LHCN-M2 (cell line): ENCODE measurements at regions not wholly inside any gene's neighbourhood (a gene's known extent, or its start where the extent isn't known, plus 50 kb on each side); places are given as distances from the start of the nearest gene placed in this dataset.

Source experiments
- DNase-seq: peaks from one replicate; pipeline ENCODE4 v3.0.0-alpha.2; 2012; ENCODE audit warnings: low read depth

DNA sequence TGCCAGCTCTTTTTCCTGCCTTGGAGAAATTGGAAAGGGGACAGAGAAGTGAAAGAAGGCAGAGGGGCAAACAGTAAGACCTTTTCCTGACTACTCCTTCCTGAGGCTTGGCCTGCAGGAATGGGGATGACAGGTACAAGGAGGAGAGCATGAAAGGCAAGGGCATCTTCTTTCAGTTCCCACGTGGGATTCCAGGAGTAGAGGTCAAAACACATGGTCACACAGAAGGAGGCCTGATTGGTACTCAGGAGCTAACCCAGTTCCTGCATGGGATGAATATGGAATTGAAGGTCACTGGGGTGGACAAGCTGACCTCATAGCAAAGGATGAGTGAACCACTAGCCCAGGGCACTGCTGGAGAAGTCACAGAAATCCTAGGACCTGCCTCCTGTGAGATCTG, 112.5 kb upstream of the ZNF366 start:
- DNase-seq = no peak

DNA sequence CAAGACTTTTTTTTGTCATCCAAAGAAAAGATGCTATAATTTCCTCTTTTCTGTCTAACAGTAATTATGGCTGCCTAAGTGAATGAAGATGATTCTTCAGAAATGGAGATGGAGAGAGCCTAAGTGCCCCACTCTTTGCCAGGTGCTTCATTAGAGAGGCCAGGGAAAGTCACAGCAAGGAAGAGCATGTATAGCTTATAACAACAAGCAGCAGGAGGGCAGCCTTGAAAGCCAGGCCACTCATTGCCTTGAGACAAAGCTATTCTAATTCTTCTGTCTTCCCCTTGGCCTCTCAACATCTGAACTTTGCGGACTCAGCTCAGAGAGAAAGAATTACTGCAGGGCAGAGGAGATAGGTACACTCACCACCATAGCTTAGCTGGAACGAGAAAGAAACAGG, 112.0 kb upstream of the ZNF366 start:
- DNase-seq = no peak

GRCh38 chr5:72618708-72619107, 111.5 kb upstream of the ZNF366 start:
- DNase-seq = peak; percentile 88

DNA sequence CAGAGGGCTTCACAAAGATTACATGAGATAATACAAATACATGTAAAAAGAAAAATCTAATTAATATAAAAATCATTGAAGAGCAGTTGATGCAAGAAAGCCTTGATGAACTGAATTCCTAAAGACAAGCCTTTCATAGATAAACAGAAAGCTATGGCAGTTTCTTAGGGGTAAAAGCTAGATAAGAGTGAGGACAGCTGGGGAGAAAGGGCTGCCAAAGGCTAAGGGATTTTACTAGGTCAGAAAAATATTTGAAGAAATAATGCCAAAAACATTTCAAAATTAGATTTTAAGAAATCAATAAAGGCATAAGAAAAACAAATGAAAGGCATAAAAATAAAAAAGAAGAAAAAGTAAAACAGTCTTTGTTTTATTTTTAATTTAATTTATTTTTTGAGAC, 107.9 kb upstream of the ZNF366 start:
- DNase-seq = no peak

DNA sequence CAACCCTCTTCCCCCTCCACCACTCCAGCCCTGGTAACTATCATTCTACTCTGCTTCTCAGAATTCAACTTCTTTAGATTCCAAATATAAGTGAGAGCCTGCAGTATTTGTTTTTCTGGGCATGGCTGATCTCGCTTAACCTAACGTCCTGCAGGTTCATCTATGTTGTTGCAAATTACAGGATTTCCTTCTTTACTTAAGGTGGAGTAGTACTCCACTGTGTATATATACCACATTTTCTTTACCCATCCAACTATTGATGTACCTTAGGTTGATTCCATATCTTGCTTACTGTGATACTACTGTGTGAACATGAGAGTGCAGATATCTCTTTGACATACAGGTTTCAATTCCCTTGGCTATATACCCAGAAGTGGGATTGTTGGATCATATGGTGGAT, 106.3 kb upstream of the ZNF366 start:
- no peak for DNase-seq

DNA sequence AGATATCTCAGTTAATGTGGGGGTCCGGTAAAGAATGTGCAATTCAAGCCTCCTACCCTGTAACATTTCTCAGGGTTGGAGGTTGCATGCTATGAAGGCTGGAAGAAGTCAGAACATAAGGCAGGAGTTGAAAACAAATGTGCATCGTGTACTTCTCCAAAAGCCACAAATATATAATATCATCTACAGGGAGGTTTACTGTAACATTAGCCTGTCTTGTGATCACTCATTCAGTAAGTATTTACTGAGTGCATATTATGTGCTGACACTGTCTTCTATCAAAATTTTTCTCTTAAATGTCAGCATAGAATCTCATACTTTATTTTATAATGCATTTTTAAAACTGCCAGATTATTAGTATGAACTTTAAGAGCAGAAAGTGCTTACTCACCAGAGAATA, 105.6 kb upstream of the ZNF366 start:
- DNase-seq = peak; percentile 72

- peak; percentile 89 for DNase-seq
Measured at GRCh38 chr5:72611118-72611730, 104.0 kb upstream of the ZNF366 start.

- DNase-seq = no peak
Measured at GRCh38 chr5:72608926-72609325, 101.7 kb upstream of the ZNF366 start.

DNA sequence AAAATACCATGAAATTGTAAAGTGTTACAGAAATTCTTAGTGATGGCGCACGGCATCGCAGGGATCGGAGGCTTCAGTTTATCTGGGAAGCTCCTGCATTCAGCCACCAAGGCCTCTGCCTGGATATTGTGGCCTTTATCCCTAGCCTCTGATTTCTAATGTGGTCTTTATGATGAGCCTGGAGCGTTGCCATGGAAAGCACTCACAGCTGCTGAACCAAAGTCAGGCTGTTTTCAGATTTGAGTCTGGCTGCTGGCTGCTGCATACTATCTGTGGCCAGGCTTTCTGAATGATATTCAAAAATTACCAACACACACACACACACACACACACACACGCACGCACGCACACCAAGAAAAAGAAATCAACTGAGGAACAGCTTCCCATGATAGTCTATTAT, 101.1 kb upstream of the ZNF366 start:
- DNase-seq = peak; percentile 93

DNA sequence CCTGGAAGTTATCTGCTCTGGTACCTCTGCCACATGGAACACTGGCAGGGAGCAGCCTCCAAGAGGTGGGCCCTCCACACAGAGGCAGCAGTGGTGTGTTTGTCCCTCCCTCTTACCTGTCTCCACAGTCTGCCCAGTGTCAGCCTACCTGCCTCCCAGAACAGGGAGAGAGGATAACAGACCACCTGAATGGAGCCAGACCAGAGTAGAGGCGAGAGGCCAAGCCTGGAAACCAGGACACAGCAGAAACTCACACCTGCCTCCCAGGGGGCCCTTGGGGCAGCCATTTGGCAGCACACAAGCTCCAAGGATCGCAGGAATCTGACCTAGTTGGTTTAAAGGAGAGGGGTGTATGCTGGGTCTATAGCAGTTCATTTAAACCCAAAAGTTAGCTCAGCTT, 100.2 kb upstream of the ZNF366 start:
- no peak for DNase-seq

GRCh38 chr5:72606525-72606924, 99.3 kb upstream of the ZNF366 start:
- DNase-seq = no peak

DNA sequence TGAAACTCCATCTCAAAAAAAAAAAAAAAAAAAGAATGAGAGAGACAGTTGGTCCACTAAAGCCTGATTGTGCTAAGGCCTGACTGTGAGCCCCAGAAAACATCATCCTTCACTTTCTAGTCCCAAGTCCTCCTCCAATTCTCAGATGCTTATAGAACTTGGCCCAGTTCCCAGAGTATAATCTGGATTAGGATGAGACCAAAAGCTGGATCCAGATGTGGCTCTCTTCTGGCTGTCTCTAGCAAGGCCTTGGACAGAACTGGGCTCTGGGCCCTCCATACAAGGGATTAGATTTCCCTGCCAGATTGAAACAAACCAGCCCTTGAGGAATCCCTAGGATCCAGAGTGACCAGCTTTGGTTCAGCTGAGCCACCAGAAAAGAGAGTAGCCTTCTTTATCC, 98.4 kb upstream of the ZNF366 start:
- no peak for DNase-seq

DNA sequence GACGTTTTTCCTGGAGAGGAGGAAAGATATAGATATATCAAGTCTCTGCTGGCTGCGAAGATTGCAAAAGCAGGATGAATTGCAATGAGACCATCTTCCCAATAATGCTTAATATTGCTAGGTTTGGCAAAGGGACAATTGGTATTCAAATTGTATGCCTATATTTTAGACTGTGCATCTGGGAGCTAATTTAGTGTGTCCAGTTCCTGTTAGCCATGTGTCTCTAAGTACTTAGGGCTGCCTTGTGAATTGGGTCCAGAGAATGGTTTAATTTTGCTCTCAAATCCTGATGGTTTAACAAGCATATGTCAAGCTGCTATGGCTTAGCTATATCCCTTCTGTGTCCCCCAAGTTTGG, 97.6 kb upstream of the ZNF366 start:
- DNase-seq = no peak

- peak; percentile 83 for DNase-seq
Measured at GRCh38 chr5:72604111-72604797, 97.0 kb upstream of the ZNF366 start.

DNA sequence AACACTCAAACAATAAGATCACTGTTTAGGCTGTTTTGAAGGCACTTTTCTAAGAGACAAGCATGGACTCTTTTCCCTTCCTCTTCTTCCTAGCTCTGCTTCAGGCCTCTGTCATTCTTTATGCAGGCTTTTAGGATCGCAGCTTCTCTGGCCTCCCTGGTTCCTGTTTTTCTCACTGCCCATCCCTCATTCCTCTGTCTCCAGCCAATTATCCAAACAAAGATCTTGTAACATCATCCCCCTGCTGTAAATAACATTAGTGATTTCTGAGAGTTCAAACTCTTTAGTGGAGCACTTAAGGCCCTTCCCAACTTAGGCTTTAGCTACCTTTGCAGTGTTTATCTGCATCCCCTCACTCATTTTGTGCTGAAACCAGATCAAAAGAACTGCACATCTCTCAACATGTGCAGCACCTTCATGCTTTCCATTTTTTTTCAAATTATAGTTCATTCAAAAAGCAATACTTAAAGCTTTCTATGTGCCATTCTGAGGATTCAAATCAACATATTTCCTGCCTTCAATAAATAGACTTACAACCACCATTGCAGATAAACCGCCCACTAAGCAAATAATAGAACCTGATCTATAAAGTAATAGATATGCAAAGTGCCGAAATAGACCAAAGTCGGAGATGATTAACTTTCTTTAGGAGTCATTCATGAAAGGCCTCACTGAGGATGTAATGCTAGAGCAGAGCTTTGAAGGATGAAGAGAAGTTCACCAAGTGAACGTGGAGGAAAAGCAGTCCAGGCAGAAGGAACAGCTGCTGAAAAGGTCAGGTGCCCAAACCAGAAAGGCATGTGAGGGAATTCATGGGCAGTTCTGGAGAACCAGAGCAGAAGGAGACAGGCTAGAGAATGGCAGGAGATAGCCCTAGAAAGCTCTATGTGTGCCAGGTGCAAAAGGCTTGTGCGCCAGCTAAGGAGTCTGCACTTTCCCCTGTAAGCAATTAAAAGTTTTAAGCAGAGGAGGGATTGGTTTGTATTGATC, 95.8 kb upstream of the ZNF366 start:
- DNase-seq = peak; percentile 58

DNA sequence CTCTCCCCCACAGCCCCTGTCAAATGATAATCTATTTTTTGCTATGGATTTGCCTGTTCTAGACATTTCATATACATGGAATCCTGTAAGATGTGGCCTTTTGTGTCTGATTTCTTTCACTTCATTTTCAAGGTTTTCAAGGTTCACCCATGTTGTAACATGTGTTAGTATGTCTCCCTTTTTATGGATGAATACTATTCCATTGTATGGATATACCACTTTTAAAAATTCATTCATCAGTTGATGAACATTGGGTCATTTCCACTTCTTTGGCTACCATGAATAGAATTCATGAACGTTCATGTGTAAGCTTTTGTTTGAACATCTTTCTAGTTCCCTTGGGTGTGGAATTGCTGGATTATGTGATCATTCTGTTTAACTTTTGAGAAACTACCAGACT, 94.7 kb upstream of the ZNF366 start:
- DNase-seq = no peak

DNA sequence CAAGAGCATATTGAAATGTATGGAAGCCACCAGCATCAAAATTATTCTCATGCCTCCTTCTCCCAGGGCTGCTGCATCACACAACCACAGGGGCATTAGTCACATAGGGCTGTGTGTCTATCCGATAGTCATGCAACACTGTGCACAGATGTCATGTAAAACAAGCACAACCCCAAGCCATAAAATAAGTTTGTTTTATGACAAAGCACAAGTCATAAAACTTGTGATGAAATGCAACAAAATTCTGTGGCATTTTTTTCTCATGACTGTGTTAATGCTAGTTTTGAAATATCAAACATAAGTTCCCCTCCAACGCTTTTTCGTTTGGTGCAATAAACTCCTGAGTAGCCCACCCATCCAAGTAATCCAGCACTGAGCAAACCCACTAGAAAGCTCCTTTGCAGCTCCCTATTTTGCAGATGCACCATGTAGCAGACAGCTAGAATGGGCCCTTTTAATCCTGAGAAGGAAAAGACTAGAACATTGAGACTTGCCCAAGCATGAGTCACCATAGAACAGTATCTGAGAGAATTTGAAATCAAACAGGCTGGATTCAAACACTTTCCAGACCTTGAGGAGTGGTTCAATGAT, 93.3 kb upstream of the ZNF366 start:
- DNase-seq = peak; percentile 99

DNA sequence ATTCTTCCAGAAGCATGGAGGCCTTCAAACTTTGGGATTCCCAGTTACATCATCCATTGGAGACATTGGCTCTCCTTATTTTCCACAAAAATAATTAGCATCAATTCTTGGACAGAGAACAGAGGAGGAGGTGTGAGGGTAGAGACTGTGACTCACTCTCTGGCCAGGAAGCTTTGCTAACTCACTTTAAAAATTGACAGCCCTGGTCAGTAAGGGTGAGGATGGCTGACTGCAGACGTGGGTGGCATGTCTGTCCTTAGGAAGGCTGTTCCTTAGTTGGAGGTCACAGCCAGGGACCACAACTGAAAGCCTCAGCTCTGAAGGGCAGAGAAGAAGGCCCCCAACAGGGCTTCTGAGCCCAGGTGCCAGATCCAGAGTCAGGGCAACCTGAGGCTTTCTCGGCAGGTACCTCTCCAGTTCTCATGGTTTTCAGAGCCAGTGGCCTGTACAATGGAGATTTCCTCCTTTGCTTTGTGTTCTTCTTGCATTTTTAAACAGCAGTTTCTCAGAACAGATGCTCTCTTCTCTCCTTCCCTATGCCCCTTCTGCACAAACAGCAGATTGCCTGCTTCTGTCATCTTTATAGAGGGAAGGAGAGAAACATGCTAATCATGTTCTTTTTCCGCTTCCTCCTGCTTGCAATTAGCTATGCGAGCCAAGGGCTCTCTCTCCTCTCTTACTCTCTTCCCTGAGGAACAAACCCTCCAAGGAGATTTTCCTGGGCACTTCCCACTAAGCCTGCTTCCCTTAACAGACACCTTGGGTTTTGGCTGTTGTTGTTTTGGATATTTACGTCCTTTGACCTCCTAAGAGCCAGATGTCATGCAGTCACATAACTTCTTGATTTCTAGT, 92.5 kb upstream of the ZNF366 start:
- DNase-seq = peak; percentile 70

- no peak for DNase-seq
Measured at GRCh38 chr5:72599065-72599433, 91.8 kb upstream of the ZNF366 start.

DNA sequence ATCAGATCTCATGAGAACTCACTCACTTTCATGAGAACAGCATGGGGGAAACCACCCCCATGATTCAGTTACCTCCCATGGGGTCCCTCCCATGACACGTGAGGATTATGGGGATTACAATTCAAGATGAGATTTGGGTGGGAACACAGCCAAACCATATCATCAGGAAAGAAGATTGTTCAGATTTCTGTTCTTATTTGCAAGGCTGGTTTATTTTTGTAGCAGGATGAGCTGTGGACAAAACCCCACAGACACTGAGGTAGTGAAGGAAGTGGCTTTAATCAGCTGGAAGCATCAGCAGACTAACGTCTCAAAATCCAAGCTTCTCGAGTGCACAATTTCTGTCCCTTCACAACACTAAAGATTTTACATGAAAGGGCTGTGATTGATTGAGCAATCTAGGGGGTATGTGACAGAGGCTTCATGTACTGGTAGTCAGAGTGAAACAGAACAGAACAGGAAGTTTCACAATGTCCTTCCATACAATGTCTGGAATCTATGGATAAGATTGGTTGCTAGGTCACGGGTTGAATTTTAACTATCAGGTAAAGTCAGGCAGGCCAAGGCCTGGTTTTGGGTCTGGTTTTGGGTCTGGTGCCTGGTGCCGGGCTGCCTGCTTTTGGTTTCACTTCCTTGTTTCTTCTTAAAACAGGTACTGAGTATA, 91.3 kb upstream of the ZNF366 start:
- peak; percentile 95 for DNase-seq

GRCh38 chr5:72597456-72597948, 90.3 kb upstream of the ZNF366 start:
- peak; percentile 90 for DNase-seq
